GM12865 (cell line): ENCODE measurements at regions not wholly inside any gene's neighbourhood (a gene's known extent, or its start where the extent isn't known, plus 50 kb on each side); places are given as distances from the start of the nearest gene placed in this dataset.

Experiments used
- DNase-seq: peaks from one replicate; pipeline ENCODE4 v3.0.0; 2010; ENCODE audit warnings: low read depth
- H3K4me3 ChIP-seq: 2 replicates; pipeline ENCODE4 v1.5.1; 2011; ENCODE audit warnings: mild to moderate bottlenecking, low read depth, low read length, control low read depth
- TF ChIP-seq, protein P1 (sequence below): IDR thresholded peaks from 2 replicates; pipeline ENCODE4 v1.5.1; 2011; ENCODE audit warnings: low read length, control low read depth, low read depth, inconsistent platforms; ENCODE audit not compliant: insufficient read depth; ENCODE audit errors: missing control alignments

DNA sequence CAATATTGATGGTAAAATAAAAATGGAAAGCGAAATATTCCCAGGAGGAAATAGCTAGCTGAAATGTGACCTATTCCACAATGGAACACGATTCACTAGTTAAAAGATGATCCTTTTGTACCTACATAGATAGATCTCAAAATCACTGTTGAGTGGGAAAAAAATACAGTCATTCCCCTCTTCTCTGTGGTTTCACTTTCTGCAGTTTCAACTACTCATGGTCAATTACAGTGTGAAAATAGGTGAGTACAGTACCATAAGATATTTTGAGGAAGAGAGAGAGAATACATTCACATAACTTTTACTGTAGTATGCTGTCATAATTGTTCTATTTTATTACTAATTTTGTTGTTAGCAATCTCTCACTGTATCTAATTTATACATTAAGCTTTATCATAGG lies 56.0 kb upstream of the COL13A1 start:
- peak; percentile 44 for DNase-seq
- TF ChIP-seq, protein P1, sequence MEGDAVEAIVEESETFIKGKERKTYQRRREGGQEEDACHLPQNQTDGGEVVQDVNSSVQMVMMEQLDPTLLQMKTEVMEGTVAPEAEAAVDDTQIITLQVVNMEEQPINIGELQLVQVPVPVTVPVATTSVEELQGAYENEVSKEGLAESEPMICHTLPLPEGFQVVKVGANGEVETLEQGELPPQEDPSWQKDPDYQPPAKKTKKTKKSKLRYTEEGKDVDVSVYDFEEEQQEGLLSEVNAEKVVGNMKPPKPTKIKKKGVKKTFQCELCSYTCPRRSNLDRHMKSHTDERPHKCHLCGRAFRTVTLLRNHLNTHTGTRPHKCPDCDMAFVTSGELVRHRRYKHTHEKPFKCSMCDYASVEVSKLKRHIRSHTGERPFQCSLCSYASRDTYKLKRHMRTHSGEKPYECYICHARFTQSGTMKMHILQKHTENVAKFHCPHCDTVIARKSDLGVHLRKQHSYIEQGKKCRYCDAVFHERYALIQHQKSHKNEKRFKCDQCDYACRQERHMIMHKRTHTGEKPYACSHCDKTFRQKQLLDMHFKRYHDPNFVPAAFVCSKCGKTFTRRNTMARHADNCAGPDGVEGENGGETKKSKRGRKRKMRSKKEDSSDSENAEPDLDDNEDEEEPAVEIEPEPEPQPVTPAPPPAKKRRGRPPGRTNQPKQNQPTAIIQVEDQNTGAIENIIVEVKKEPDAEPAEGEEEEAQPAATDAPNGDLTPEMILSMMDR: no peak
- no peak overlapping the region for H3K4me3 ChIP-seq

DNA sequence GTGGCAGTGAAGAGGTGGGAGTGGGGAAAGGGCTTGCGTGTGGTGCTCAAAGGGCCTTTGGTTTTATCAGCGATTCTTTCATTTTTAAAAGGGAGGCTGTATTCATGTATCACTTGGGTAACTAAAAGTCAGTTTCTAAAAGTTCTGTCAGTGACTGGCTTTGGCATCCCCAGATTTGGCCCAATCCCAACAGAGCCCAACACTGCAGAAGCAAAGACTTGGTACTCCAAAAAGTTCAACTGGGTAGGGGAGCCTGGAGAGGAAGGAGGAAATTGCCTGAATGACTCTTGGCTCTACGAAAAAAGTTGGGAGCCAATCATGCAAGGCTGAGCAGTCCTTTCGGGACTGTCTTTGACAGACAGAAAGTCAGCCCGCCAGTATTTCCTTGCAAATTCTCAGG lies 54.5 kb upstream of the COL13A1 start:
- DNase-seq: peak; percentile 12
- TF ChIP-seq, protein P1: no peak
- H3K4me3 ChIP-seq: no peak overlapping the region

DNA sequence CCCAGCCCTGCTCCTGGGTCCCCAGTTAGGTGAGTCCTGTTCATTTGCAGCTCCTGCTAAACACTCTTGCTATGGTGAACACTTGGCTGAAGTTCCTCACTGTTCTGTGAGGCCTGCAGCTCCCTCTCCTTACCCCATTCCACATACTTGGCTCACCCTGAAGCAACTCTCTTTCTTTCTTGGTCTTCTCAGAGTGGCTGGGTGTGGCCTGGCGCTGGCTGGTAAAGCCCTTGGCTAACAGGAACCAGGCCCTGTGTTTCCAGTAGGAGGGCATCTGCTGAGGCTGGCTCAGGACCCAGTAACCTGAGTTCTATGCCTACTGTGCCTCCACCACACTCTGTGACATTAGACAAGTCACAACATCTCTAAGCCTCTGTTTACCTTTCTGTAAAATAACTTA lies 53.1 kb upstream of the COL13A1 start:
- no peak for DNase-seq
- TF ChIP-seq, protein P1: no peak
- no peak overlapping the region for H3K4me3 ChIP-seq

DNA sequence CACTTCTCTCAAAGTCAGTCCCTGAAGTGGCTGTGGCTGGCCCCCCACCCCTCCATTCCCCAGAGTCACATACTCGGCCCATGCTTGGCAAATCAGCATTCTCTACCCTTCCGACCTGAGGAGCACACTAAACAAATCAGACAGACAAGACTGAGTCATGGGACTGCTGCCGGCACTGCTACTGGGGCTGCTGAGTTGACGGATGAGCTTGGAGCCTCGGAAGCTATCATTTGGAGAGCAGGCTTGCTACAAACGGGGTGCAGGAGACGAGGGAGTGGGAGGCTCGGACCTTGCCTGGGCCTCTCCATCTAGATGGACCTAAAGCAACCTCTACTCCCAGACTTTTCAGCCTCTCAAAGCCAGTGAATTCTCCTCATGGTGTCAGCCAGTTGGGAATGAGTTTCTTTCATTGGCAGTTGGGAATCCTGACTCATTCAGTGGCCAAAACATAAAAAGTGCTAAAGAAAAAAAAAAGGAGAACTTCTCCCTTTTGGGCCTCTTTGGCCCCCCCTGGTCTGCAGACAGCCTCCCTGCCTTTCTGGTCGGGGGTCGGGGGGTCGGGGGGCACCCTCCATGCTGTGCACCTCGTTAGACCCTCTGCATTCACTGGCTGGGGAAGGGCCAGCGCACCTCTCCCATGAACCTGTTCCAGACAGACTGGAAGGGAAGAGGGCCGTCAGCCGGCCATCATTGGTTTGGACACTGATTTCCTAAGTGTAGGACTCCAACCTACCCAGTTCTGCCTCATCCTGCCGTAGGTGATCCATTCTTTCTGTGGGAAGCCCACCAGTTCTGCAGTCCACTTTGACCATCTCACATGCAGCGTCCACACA lies 52.3 kb upstream of the COL13A1 start:
- H3K4me3 ChIP-seq: no peak overlapping the region
- TF ChIP-seq, protein P1: no peak
- DNase-seq: no peak

DNA sequence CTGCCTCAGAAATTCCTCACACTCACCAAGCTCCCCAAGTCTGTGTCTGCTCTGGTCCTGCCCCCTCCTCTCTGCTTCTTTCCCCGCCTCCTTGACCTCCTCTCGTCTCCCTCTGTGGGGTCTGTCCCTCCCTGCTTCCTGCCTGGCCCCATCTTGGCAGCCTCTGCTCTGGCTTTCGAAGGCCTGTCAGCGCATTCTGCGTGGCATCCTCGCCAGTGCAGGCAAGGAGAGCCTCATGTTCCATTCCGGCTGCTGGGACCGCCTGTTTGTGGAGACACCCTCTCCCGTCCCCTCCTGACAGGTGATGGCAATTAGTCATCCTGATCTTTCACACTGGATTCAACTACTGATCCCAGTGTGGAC lies 51.7 kb upstream of the COL13A1 start:
- TF ChIP-seq, protein P1: no peak
- no peak overlapping the region for H3K4me3 ChIP-seq
- DNase-seq: no peak

DNA sequence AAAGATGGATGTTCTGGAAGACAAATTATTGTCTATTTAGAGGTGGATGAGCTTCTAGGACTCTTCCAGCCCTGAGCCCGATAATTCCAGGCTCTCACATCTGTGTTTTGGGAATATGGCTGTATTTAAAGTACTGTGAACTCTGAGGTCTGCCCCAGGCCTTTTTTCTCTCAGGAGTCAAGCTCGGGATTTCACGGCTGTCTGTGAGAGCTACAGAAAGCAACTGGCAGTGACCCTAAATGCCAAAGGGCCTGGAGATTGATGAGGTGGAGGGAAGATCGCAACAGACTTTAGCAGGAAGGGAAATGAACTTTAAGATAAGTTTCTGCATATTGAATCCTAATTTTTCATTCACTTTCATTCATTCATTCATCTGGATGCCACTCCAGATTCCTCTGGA lies 51.0 kb upstream of the COL13A1 start:
- no peak for DNase-seq
- H3K4me3 ChIP-seq: no peak overlapping the region
- TF ChIP-seq, protein P1: no peak

DNA sequence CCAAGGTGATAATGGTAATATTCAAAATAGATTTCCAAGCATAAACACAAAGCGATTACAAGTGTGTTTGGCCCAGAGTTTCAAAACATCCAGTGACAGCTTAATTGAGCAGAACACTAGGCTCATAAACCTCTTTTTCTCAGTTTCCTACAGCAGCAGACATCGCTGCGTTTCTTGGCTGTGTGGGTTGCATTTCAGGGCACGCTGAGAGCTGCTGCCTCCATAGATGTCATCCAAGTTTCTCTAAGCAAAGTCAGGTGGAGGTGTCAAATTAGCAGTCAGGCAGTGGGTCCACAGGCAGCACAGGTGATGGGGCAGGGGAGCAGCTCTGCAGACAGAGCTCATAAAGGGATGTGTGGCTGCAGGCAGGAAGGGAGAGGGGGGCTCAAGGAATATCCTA lies 50.5 kb upstream of the COL13A1 start:
- TF ChIP-seq, protein P1: no peak
- H3K4me3 ChIP-seq: no peak overlapping the region
- no peak for DNase-seq
